ENCODE measurements at regions not wholly inside any gene's neighbourhood (a gene's known extent, or its start where the extent isn't known, plus 50 kb on each side); places are given as distances from the start of the nearest gene placed in this dataset.
A peak's percentile ranks its signal among the peaks of the same experiment; 100 is the strongest.

DNA sequence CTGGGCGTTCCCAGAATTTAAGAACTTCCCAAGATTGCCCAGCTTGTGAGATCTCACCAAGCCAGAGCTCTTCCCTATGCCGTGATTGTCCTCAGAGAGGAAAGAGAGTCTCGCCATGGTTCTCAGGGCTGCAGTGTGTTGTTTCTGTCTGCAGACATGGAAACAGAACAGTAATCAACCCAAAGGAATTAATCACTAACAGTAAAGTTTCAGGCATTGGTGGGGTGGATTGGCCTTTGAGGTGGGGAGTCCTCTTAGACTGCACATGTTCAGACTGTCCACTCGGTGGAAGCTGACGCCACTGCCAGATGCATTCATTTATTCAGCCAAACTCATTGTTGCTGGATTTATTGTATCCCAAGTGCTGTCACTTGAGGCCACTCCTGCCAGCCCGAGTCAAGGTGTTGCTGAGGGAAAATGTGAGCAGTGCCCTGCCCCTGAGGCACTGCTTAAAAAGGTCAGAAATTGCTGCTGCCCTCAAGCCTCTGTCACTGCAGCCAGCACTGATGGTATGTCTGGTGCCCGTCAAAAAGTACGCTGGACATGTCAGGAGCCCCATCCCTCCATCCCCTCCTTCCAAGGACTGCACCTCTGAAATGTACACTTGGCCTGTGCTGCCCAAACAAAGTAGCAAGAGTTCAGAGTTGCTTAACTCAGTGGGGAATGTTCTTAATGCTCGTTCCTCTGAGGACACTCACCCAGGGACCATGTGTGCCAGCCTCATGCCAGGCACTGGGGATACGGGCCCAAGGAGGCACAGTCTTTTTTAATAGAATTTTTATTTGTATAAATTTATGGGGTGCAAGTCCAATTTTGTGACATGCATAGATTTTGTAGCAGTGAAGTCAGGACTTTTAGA, 201.0 kb downstream of the GLI2 start:
- peak; percentile 52 for DNase-seq (ENCODE audit: low read depth)

DNA sequence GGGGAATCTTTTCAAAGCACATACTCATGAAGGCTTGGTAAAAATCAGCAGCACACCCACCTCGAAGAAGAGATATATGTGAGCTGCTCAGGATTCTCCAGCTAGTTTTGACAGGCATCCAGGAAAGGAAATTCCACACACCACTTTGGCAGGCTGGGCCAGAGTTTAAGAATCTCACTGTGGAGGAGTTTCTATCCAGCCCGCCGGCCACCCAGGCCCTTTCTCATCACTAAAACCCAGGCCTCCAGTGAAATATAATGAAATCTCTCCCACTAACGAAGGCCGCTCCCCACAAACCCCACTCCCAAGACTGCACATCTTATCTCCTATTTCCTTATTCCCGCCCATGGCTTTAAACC, 202.0 kb downstream of the GLI2 start:
- DNase-seq (ENCODE audit: low read depth), result peak; percentile 94

DNA sequence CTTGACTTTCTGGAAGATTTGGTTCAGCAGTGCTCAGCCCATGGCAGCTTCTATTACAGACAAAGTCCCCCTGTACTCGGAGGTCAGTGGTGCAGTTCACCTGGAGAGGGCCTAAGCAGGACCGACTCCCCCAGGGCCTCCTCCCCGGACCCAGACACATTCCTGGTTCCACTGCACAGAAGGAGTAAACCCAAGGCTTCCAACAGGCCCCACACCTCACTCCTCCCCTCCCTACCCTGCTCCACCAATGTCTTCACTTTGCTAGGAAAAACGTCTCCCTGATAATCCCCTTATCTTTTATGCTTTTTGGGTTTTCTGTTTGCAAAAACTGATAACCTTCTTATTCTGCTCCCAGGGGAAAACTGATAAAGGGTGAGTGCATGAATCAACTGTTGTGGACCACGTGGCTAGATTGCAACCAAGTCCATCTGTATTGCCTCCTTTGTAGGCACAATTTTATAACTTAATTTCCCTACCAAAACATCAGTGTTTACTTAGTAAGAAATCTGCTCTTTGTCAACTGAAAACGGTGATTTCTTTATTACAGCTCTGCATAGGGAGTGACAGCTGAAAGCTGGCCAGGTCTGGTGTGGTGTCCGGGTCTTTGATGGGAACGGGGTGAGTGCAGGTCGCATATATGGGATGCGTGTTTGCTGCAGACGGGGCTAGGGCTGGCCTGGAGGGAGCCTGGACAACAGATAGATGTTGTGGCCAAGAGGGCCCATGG, 202.5 kb downstream of the GLI2 start:
- peak; percentile 53 for DNase-seq (ENCODE audit: low read depth)

DNA sequence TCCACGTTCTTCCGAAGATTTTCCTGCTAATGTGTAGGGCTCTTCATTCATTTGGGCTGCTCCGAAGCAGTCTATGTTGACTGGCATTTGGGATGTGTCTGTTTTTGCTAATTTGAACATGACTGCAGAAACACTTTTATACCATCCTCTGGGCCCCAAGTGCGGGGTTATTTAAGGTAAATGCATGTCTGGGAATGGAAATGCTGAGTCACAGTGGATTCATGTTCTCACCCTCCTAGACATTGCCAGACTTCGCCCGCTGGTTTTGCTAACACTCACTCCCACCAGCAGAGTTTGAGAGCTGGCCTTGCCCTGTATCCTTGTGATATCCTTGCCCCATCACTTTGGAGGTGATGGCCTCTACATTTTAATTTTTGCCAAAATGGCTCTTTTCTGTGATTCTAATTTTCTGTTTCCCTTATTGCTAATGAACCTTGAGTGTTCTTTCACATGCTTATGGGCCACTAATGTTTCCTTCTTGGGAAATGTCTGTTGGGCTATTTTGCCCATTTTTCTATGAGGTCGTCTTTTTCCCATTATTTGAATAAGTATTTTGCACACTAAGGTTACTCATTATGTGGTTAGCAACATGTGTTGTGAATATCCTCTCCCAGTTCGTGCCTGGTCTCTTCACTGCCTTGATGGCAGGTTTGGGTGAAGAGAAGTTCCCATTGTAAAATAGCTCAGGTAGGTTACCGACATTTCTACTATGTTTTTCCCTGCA, 204.1 kb downstream of the GLI2 start:
- DNase-seq (ENCODE audit: low read depth), result peak; percentile 92

GRCh38 chr2:120940319-120940696, 204.6 kb downstream of the GLI2 start:
- no peak for DNase-seq (ENCODE audit: low read depth)

GRCh38 chr2:120940726-120941256, 205.1 kb downstream of the GLI2 start:
- DNase-seq (ENCODE audit: low read depth), result no peak

- no peak for DNase-seq (ENCODE audit: low read depth)
These were observed 206.0 kb downstream of the GLI2 start for GRCh38 chr2:120941571-120942120.

- no peak for DNase-seq (ENCODE audit: low read depth)
These were observed 207.0 kb downstream of the GLI2 start for GRCh38 chr2:120942658-120943057.

GRCh38 chr2:120943403-120944034, 207.9 kb downstream of the GLI2 start:
- DNase-seq (ENCODE audit: low read depth), result no peak

- DNase-seq (ENCODE audit: low read depth), result no peak
These were observed 208.9 kb downstream of the GLI2 start for GRCh38 chr2:120944575-120944974.

DNA sequence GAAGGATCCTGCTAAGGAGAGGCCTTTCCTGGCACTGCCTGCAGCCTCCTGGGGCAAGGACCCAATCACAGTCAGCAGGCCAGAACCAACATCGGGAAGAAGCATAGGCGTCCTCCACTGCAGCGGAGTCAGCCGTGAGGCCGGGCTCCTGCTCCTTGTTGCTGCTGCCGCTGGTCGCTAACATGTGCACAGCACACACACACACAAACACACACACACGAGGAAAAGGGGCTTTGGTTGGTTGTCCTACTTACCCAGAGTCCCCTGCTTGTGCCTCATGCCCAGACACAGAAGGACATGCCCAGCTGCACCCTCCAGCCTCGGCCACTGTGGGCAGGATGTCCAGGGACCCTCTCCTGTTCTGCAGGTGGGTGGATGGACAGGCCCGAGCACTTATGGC, 209.4 kb downstream of the GLI2 start:
- DNase-seq (ENCODE audit: low read depth), result no peak

DNA sequence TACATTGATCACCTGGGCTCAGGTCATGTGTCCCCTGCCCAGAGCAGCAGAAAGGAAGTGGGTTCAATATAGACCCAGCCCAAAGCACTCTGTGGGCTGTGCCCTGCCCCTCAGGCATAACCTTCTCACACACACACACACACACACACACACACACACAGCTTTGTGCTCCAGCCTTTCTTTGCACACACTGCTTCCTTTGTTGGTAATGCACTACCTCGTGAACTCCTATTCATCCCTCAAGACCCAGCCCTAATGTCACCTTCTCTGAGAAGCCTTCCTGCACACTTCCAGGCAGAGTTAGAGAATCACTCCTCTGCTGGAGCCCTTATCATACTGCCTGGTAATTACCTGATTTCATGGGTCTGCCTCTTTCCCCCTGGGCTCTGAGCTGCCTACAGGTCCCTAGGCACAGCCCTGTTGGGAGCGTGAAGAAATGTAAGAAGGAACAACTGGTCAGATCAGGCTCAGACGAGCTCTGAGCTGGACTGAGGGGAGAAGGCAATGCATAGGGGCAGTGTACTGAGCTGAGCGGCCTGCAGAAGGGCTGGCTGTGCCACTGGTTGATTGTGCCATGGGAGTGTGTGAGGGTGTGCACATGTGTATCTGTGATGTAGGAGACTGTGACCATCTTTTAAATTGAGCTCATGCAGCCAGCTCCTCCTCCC, 210.3 kb downstream of the GLI2 start:
- DNase-seq (ENCODE audit: low read depth), result no peak

- no peak for DNase-seq (ENCODE audit: low read depth)
These were observed 211.7 kb downstream of the GLI2 start for GRCh38 chr2:120947327-120947726.

DNA sequence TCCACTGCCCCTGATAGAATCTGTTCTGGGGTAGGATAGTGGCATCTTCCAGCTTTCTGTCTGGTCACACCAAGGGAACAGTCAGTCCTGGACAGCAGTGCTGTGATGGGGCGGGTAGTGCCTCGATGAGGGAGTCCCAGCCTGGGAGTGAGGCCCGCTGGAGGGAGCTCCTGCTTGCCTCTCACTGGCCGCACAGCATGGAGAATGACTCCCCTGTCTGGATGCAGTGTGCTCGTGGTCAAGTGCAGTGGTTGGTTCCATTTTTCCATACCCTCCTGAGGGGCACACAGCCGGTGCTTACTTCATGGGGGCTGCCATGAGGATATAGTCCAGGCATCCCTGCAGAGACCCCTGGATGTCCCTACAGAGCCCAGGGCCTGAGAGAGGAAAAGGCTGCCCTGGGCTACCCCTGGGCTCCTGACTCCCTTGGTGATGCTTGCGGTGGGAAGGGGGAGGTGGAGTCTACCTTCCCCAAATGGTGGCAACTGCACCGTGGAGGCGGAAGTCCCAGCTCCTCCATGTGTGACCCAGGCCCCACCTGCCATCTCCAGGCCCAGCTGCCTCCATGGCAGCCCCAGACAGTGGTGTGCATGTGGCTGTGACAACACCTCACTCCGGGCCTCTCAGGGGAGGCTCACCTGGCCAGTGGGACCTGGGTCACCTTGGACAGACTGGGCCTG, 212.5 kb downstream of the GLI2 start:
- no peak for DNase-seq (ENCODE audit: low read depth)

- no peak for DNase-seq (ENCODE audit: low read depth)
These were observed 213.0 kb downstream of the GLI2 start for GRCh38 chr2:120948662-120949011.

DNA sequence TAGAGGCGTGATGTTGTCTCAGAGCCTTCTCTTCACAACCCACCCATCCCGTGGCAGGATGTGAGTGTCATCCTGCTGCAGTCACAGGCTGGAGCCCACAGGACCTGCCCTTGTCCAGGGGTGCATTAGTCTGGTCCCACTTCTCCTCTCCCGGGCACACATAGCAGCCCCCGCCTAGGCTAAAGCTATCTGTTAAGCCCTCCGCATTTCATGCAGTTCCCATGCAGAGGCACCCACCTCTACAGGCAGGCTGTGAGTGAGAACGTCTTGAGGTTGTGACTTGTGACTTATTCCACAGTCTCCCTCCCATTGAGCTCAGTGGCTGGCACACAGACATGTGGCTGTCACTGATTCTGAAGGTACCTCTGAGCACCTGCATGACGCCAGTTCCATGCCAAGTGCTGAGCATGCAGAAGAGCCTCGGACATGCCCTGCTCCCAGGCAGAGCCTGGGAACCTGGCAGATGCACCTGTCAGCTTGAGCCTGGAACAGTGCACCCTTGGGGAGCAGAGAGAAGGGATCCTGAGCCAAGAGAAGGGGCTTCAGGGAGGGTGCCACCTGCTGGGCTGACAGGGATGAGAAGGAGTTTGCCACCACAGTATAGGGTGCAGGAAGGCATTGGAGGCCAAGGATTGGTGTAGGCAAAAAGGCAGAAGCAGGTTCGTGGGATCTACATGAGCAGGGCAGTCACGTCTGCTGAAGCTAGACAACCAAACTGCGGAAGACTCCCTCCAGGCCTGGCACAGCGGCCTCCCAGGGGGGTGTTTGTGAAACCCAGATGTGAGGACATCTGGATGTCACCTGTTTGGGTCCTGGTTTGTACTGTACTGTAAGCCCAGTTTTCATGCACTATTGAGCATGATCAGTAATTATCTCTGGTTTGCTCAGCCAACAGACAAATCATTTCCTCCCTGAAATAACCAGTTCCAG, 213.6 kb downstream of the GLI2 start:
- DNase-seq (ENCODE audit: low read depth), result no peak

DNA sequence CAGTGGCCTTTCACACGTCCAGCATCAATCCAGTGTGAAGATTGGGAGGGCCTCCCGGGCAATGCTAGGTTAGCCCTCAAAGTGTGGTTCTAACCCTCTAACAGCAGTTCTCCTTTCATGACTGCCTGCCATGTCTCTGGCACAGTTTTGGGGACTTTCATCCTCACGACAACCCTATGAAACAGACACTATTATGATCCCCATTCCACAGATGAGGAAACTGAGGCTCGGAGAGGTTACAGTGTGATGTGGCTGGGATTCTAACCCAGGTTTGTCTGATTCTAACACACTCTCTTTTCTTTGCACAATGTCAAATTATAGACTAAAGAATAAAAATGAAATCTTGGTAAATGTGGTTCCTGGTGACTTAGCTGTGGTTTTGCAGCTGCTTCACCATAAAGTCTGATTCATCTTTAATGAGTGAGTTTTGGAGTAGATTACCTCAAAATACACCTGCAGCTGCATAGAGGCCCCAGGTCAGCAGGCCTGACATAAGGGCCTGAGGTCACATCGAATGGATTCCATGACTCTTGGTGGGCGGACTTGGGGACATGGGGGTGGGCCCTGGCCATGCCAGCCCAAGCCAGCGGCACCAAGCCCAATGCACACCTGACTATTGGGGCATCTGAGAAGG, 214.4 kb downstream of the GLI2 start:
- DNase-seq (ENCODE audit: low read depth), result no peak

DNA sequence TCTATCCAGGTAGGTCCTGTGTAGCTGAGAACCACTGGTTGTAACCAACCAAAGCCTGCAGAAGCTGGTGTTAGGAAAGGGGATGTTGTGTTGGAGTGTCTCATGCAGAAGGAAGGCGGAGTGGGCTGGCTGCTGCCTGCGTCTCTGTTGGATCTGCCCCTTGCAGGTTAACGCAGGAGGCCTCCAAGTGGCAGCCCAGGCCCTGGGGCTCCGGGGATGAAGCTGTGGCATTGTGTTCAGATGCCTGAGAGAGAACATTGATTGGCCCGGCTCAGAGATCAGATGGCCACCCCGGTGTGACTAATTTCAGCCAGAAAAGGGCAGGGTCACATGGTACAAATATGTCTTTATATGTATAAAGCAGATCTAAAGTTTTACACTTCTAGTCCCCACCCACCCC, 216.0 kb downstream of the GLI2 start:
- no peak for DNase-seq (ENCODE audit: low read depth)

- DNase-seq (ENCODE audit: low read depth), result peak; percentile 73
These were observed 216.7 kb downstream of the GLI2 start for GRCh38 chr2:120952318-120952717.

Data from amniotic epithelial cell (primary cell).